ENCODE measurements at regions not wholly inside any gene's neighbourhood (a gene's known extent, or its start where the extent isn't known, plus 50 kb on each side); places are given as distances from the start of the nearest gene placed in this dataset.

GRCh38 chr18:65498605-65499004 lies 252.2 kb upstream of the CDH7 start:
- Histone ChIP-seq H3K9me3 (ENCODE audit: control insufficient read depth, insufficient read depth, low read length) (no peaks in the 10 kb centered on the region), H3K27me3 (ENCODE audit: control insufficient read depth, insufficient read depth, low read length) (no peaks in the 10 kb centered on the region), H3K4me3 (ENCODE audit: low read depth, low read length) (no peak overlapping the region), H3K27ac (ENCODE audit: low read depth, low read length) (no peak overlapping the region)
- DNase-seq (ENCODE audit: low read depth, low spot score) = no peak
- POLR2A ChIA-PET = no interaction called here
- TF ChIP-seq CTCF (IDR thresholded peaks at IDR 0.05; ENCODE audit: low read depth, low read length) = no peak
- CTCF ChIA-PET = no interaction called here

GRCh38 chr18:65487569-65487968 lies 263.2 kb upstream of the CDH7 start:
- no peak overlapping the region for H3K4me3 ChIP-seq (ENCODE audit: low read depth, low read length)
- TF ChIP-seq CTCF (IDR thresholded peaks at IDR 0.05; ENCODE audit: low read depth, low read length) = no peak
- H3K9me3 ChIP-seq (ENCODE audit: control insufficient read depth, insufficient read depth, low read length) = no peaks in the 10 kb centered on the region; the same call in 1 of the 2 replicates
- H3K27me3 ChIP-seq (ENCODE audit: control insufficient read depth, insufficient read depth, low read length) = no peaks in the 10 kb centered on the region
- ChIA-PET CTCF (no interaction called here), POLR2A (no interaction called here)
- DNase-seq (ENCODE audit: low read depth, low spot score) = no peak
- no peak overlapping the region for H3K27ac ChIP-seq (ENCODE audit: low read depth, low read length)

- DNase-seq (ENCODE audit: low read depth, low spot score) = no peak
- TF ChIP-seq CTCF (IDR thresholded peaks at IDR 0.05; ENCODE audit: low read depth, low read length) = no peak
- POLR2A ChIA-PET = no interaction called here
- Histone ChIP-seq H3K4me3 (ENCODE audit: low read depth, low read length) (no peak overlapping the region), H3K27ac (ENCODE audit: low read depth, low read length) (no peak overlapping the region), H3K27me3 (ENCODE audit: control insufficient read depth, insufficient read depth, low read length) (no peaks in the 10 kb centered on the region), H3K9me3 (ENCODE audit: control insufficient read depth, insufficient read depth, low read length) (peaks cover 11% of the 10 kb centered on the region)
- CTCF ChIA-PET = no interaction called here
Measured at GRCh38 chr18:65477455-65477854, 273.4 kb upstream of the CDH7 start.

- TF ChIP-seq CTCF (IDR thresholded peaks at IDR 0.05; ENCODE audit: low read depth, low read length) = no peak
- Histone ChIP-seq H3K27me3 (ENCODE audit: control insufficient read depth, insufficient read depth, low read length) (no peaks in the 10 kb centered on the region), H3K27ac (ENCODE audit: low read depth, low read length) (no peak overlapping the region), H3K4me3 (ENCODE audit: low read depth, low read length) (no peak overlapping the region), H3K9me3 (ENCODE audit: control insufficient read depth, insufficient read depth, low read length) (peaks cover 10% of the 10 kb centered on the region)
- CTCF ChIA-PET = no interaction called here
- no peak for DNase-seq (ENCODE audit: low read depth, low spot score)
- POLR2A ChIA-PET = no interaction called here
Measured at GRCh38 chr18:65468881-65469280, 281.9 kb upstream of the CDH7 start.

GRCh38 chr18:65464361-65464760 lies 286.5 kb upstream of the CDH7 start:
- no peak for TF ChIP-seq CTCF (IDR thresholded peaks at IDR 0.05; ENCODE audit: low read depth, low read length)
- Histone ChIP-seq H3K27ac (ENCODE audit: low read depth, low read length) (no peak overlapping the region), H3K9me3 (ENCODE audit: control insufficient read depth, insufficient read depth, low read length) (peaks cover 7% of the 10 kb centered on the region; the same call in 1 of the 2 replicates), H3K4me3 (ENCODE audit: low read depth, low read length) (no peak overlapping the region), H3K27me3 (ENCODE audit: control insufficient read depth, insufficient read depth, low read length) (no peaks in the 10 kb centered on the region)
- DNase-seq (ENCODE audit: low read depth, low spot score) = no peak
- CTCF ChIA-PET = no interaction called here
- POLR2A ChIA-PET = no interaction called here
